PC-3 (cell line): ENCODE measurements at regions not wholly inside any gene's neighbourhood (a gene's known extent, or its start where the extent isn't known, plus 50 kb on each side); places are given as distances from the start of the nearest gene placed in this dataset.

Source experiments
- EZH2 ChIP-seq: fragments of 300-600 bp; sonication (generic); IDR thresholded peaks from one replicate; pipeline ENCODE4 v1.6.1; 2017; ENCODE audit warnings: antibody characterized with exemption, mild to moderate bottlenecking, low read length; ENCODE audit not compliant: unreplicated experiment
- EZH2phosphoT487 ChIP-seq: fragments of 300-600 bp; sonication (generic); IDR thresholded peaks from 2 replicates; pipeline ENCODE4 v1.6.1; 2018; ENCODE audit warnings: mild to moderate bottlenecking, antibody characterized with exemption, low read length, borderline replicate concordance
- TF ChIP-seq, protein P1 (sequence below): fragments of 300-600 bp; sonication (generic); conservative IDR thresholded peaks from 2 replicates; pipeline ENCODE4 v1.5.1; 2017; ENCODE audit warnings: antibody characterized with exemption, low read depth, mild to moderate bottlenecking, low read length

DNA sequence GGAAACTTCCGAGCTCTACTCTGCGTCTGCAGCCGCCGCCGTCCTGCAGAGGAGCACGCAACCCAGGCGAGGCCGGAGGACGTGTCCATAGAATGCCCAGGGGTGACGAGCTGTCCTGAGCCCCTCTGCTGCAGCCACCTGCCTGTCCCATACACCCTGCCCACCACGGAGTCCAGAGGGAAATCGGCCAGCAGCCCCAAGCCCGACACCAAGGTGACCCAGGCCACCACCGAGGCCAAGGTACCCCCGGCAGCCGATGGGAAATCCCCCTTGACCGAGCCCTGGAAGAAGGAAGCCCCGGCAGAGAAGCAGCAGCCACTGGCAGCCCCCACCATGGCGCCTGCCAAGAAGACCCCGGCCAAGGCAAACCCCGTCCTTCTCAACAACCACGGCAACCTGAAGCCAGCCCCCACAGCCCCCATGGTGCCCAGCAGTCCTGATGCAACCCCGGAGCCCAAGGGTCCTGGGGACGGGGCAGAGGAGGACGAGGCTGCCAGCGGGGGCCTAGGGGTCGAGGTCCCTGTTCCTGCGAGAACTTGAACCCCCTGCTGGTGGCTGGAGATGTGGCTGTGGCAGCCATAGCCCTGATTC is 128.7 kb upstream of the C14orf180 start:
- TF ChIP-seq, protein P1, sequence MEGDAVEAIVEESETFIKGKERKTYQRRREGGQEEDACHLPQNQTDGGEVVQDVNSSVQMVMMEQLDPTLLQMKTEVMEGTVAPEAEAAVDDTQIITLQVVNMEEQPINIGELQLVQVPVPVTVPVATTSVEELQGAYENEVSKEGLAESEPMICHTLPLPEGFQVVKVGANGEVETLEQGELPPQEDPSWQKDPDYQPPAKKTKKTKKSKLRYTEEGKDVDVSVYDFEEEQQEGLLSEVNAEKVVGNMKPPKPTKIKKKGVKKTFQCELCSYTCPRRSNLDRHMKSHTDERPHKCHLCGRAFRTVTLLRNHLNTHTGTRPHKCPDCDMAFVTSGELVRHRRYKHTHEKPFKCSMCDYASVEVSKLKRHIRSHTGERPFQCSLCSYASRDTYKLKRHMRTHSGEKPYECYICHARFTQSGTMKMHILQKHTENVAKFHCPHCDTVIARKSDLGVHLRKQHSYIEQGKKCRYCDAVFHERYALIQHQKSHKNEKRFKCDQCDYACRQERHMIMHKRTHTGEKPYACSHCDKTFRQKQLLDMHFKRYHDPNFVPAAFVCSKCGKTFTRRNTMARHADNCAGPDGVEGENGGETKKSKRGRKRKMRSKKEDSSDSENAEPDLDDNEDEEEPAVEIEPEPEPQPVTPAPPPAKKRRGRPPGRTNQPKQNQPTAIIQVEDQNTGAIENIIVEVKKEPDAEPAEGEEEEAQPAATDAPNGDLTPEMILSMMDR: no peak
- TF ChIP-seq EZH2phosphoT487 (no peak), EZH2 (no peak)
